SK-N-SH treated with all-trans-retinoic acid at 6 μM for 48 hours (cell line): ENCODE measurements at regions not wholly inside any gene's neighbourhood (a gene's known extent, or its start where the extent isn't known, plus 50 kb on each side); places are given as distances from the start of the nearest gene placed in this dataset.

Experiments
- ESRRG ChIP-seq: fragments of 250-450 bp; sonication (Bioruptor Pico); IDR thresholded peaks from 2 replicates; pipeline ENCODE4 v1.6.1; 2021; ENCODE audit warnings: mild to moderate bottlenecking
- ISL1 ChIP-seq: fragments of 250-450 bp; sonication (Bioruptor Pico); IDR thresholded peaks from 2 replicates; pipeline ENCODE4 v2.1.2; 2022; ENCODE audit warnings: mild to moderate bottlenecking, moderate library complexity
- POU6F1 ChIP-seq: fragments of 250-450 bp; sonication (Bioruptor Pico); IDR thresholded peaks from 2 replicates; pipeline ENCODE4 v1.8.0; 2021; ENCODE audit warnings: low read depth, mild to moderate bottlenecking, moderate library complexity, borderline replicate concordance
- TCF4 ChIP-seq: fragments of 250-450 bp; sonication (Bioruptor Pico); IDR thresholded peaks from 2 replicates; pipeline ENCODE4 v1.8.0; 2021; ENCODE audit warnings: mild to moderate bottlenecking, moderate library complexity, borderline replicate concordance
- ZC3H10 ChIP-seq: fragments of 250-450 bp; sonication (Bioruptor Pico); IDR thresholded peaks from 2 replicates; pipeline ENCODE4 v1.5.1; 2021; ENCODE audit warnings: mild to moderate bottlenecking, moderate library complexity
- ZFP3 ChIP-seq: fragments of 250-450 bp; sonication (Bioruptor Pico); IDR thresholded peaks from 2 replicates; pipeline ENCODE4 v1.5.0; 2020; ENCODE audit warnings: mild to moderate bottlenecking, moderate library complexity
- ZFP30 ChIP-seq: fragments of 450-650 bp; formaldehyde crosslinking; IDR thresholded peaks from 2 replicates; pipeline ENCODE4 v1.5.0; 2022; ENCODE audit warnings: mild to moderate bottlenecking, moderate library complexity
- TF ChIP-seq, protein P1 (sequence below): fragments of 250-450 bp; sonication (Bioruptor Pico); IDR thresholded peaks from 2 replicates; pipeline ENCODE4 v1.8.0; 2020; ENCODE audit warnings: mild to moderate bottlenecking, moderate library complexity, borderline replicate concordance

- TF ChIP-seq, protein P1, sequence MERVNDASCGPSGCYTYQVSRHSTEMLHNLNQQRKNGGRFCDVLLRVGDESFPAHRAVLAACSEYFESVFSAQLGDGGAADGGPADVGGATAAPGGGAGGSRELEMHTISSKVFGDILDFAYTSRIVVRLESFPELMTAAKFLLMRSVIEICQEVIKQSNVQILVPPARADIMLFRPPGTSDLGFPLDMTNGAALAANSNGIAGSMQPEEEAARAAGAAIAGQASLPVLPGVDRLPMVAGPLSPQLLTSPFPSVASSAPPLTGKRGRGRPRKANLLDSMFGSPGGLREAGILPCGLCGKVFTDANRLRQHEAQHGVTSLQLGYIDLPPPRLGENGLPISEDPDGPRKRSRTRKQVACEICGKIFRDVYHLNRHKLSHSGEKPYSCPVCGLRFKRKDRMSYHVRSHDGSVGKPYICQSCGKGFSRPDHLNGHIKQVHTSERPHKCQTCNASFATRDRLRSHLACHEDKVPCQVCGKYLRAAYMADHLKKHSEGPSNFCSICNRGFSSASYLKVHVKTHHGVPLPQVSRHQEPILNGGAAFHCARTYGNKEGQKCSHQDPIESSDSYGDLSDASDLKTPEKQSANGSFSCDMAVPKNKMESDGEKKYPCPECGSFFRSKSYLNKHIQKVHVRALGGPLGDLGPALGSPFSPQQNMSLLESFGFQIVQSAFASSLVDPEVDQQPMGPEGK, result no peak
- no peak for TF ChIP-seq ESRRG (CRISPR knock-in tag)
- TF ChIP-seq ISL1 (CRISPR knock-in tag), result no peak
- TF ChIP-seq POU6F1, result no peak
- TF ChIP-seq ZFP30 (CRISPR knock-in tag), result no peak
- TF ChIP-seq ZC3H10 (CRISPR knock-in tag), result no peak
- TF ChIP-seq ZFP3 (CRISPR knock-in tag), result no peak
- no peak for TF ChIP-seq TCF4
These were observed 597.1 kb upstream of the KLF4 start for GRCh38 chr9:108086624-108087023.
